ENCODE measurements at regions not wholly inside any gene's neighbourhood (a gene's known extent, or its start where the extent isn't known, plus 50 kb on each side); places are given as distances from the start of the nearest gene placed in this dataset.

DNA sequence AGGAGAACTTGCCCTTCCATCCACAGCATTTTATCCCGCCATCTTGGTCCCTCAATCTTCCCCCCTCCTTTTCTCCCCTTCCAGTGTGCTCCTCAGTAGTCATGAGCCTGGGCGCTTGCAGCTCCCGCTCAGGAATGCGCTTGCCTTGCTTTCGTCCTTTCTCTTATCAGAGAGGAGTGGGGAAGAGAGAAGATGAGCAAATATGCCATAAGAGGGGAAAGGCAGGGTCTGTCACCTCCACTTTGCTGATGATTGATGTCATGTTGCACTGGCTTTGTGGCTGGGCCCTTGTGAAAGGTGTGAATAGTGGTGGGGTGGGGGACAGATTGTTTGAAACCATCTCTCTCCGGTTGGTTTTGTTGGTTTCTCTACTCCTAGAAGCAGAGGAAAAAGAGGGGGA, 569.3 kb downstream of the TNS1 start:
- TF ChIP-seq POLR2AphosphoS5 (IDR thresholded peaks at IDR 0.05; ENCODE audit: borderline replicate concordance, low read depth, low read length) = no peak
- no peak for TF ChIP-seq EZH2 (IDR thresholded peaks at IDR 0.05)
- TF ChIP-seq FOXP2 (optimal IDR thresholded peaks at IDR 0.05; ENCODE audit: control extremely low read depth, extremely low read length, insufficient read depth) = no peak

Data from SK-N-MC (cell line).